ENCODE measurements at regions not wholly inside any gene's neighbourhood (a gene's known extent, or its start where the extent isn't known, plus 50 kb on each side); places are given as distances from the start of the nearest gene placed in this dataset.

DNA sequence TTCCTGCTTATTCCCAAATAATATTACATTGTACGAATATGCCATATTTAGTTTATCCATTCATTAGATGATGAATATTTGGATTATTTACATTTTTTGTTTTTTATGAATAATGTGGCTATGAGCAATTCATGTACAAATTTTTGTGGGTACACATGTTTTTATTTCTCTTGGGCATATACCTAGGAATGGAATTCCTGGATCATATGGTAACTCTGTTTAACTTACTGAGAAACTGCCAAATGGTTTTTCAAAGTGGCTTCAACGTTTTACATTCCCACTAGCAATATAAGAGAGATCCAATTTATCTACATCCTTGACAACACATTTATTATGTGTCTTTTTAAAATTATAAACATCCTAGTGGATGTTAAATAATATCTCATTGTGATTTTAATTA, 362.0 kb upstream of the TMCO5A start:
- no peak for DNase-seq (ENCODE audit: low read depth)

DNA sequence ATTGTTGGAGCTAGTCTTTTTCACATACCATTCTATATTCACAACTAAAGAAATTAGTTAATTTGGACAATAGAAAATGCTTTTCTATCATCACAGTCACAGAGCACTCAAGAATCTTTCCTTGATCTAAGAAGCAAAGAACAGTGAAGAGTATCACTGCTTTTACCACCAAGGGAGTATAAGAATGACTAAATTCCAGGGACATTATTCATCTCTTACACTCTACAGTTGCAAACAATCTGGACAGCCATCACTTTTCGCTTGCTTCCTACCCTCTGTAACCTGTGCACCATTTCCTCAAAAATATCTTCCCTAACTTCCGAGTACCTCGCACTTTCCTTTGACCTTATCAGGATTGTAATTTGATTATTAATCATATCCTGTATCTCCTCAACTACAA, 359.5 kb upstream of the TMCO5A start:
- DNase-seq (ENCODE audit: low read depth): no peak

DNA sequence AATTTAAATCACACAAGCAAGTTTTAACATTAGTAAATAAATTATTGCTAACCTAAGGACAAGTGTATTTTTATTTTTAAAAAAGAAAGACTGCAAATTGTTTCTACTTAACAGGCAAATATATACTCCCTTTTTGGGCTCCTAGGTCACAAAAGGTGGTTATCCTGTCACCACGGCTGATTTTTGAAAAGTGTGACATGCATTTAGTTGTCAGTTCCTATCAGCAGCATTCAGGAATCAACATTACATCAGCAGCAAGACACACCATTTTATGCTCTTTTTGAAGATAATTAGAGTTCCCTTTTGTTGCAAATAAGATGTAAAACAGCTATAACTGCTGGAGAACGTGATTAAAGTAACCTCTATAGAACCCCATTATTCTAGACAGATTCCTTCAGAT, 357.5 kb upstream of the TMCO5A start:
- no peak for DNase-seq (ENCODE audit: low read depth)

DNA sequence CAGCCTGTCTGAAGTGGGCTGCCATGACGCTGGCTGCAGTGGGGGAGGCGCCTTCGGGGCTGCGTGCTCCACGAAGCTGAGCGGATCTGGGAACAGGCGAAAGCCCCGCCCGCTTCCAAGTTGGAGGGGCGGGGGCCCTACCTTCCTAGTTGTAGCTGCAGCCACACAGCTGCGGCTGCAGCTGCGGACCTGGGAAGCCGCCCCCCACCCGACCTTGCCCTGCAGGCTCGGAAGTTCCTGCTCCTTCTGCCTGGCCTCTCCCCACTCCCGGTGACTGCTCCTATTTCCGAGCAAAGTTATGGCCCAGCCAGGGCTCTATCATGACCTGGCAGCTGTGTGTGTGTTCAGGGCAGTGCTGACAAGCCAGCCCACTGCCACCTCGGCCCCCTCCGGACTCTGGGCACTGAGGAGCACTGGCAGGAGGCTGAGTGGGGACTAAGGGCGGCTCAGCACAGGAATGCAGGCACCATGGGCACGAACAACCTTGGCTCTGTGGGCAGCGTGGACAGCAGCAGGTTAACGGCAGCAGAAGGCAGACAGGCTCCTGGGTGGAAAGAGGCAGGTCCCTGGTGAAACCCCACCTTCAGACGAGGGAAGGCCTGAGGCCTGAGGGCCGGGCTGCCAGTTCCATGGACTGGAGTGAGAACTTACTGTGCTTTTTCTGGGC, 352.4 kb upstream of the TMCO5A start:
- no peak for DNase-seq (ENCODE audit: low read depth)

DNA sequence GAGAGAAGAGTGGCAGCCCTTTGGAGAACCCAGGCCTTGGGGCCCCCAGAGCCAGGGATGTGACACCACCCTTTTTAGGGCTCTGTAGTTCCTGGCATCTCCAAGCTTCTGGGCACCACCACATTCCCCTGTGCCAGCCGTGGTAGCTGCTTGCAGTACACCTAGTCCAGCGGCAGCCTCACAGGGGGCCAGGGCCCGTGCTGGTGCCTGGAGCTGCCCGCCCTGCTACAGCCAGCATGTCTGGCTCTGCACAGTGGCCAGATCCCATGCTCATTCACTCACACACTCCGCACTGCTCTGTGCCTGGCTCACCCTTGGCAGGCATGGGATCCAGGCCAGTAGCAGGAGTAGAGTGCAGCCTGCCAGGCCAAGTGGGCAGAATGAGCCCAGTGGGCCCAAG, 351.6 kb upstream of the TMCO5A start:
- DNase-seq (ENCODE audit: low read depth): no peak

DNA sequence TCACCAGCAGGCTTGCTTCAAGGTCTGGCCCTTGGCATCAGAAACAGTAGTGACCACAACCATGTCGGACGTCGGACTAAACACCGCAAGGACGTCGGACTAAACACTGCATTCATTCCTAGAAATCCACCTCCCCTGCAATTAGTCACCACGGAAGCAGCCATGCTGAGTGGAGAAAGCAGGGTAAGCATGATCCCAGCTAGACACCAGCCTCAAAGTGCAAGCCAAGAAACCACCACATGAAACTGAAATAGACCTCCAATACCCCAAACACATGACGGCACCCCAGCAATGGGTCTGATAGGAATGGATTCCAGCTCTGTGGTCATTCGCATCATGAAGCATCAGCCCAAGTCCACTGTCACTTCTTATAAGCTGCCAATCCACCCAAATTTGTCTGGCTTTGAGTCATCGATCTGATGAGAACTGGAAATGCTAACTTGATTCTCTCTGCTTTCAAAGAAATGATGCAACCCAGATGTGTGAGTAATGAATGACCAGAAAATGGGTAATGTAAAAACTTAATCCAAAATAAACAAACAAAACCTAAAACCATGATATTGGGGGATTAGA, 348.3 kb upstream of the TMCO5A start:
- peak; percentile 40 for DNase-seq (ENCODE audit: low read depth)

DNA sequence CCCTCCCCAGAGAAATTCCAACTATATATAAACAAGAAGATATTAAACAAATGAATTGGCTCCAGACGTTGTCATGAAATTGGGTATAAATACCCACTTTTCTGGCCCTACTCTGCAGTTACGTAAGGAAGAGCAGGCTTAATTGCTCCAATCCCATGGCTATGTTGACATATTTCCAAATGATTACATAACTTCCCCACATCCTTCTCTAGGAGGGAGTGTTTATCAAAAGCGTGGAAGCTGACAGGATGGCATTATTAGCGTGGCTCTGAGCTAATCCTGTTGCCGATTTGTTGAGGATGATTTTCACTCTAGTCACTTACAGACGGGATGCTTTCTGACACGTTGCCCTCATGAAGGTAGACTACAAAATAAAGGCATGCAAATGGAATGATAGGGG, 347.5 kb upstream of the TMCO5A start:
- DNase-seq (ENCODE audit: low read depth): peak; percentile 3

DNA sequence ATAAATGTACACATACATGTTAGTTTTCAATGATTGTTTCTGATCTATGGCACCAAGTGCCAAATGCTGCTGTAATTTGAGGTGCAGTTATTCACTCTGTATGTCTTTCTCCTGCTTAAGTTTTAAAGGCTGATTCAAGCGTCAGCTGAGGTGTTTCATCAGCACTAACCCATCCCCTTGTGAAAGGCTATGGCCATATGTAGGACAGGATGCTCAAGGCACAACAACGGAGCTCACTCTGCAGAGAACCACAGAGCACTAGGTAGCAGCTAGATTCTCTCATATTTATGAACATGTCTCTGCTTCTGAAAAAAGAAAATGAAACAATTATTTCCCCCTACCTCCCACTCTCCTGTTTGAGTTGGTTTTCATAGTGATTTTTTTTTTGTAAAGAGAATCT, 340.0 kb upstream of the TMCO5A start:
- DNase-seq (ENCODE audit: low read depth): no peak

DNA sequence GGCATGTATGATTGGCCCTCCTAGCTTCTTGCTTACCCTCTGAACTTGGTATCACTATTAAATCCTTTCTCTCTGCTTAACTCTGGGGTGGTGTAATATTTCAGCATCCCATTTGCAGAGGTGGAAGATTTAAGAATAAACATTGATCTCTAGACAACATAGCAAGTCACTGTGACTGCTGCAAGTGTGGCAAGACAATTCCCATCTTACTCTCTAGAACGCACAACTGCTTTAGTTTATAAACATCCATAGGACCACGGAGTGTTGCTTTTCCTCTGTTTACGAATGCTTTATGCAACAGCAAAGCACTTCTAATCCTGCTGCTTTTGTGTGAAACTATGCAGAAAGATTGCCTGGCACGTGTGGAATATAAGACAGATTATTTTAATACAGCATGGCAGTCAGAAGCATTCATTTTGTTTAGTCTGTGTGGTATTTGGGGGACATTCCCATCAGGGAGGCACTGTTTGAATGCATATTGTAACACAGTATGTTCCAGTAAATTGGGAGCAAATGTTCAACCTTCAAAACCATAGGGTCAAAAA, 338.9 kb upstream of the TMCO5A start:
- no peak for DNase-seq (ENCODE audit: low read depth)

DNA sequence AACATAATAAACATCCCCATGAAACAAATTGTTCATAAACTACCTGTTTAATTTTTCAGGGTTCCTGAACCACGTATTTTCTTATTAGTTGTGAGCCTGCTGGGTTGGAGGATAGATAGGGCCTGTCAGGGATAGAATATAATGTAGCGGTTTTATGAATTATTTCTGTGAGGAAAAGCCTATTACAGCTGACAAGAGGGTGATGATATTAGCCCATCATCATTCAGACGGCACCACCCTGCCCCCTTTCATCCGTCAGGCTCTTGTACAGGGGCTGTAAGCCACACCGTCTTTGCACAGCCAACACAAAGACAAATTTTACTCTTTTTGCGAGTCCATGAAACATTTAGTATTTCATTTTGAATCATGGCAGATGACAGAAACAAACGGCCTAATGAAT, 335.3 kb upstream of the TMCO5A start:
- no peak for DNase-seq (ENCODE audit: low read depth)

DNA sequence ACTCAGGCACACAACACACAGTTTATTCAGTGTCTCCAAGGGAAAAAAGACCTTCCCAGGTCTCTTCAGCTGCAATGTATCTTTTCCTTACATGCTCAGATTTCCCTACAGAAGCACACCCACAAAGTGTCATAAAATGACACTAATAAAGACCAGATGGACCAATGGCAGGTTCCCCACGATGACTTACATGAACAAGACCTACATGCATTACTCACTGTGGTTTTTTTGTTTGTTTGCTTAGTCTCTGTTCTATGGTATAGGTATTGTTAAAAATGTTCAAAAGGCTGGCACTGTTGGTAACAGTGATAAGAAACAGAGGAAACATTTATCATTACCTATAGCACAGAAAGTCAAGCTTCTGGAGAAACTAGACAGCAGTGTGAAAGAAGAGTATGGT, 318.2 kb upstream of the TMCO5A start:
- DNase-seq (ENCODE audit: low read depth): no peak

DNA sequence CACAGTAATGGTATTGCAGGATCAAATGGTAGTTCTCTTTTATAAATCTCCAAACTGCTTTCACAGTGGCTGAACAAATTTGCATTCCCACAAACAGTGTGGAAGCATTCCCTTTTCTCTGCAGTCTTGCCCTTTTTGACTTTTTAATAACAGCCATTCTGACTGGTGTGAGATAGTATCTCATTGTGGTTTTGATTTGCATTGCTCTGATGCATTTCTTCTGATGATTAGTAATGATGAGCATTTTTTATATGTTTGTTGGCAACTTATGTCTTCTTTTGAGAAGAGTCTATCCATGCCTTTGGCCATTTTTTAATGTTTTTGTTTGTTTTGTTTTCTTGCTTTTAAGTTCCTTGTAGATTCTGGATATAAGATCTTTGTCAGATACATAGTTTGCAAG, 316.1 kb upstream of the TMCO5A start:
- DNase-seq (ENCODE audit: low read depth): no peak

DNA sequence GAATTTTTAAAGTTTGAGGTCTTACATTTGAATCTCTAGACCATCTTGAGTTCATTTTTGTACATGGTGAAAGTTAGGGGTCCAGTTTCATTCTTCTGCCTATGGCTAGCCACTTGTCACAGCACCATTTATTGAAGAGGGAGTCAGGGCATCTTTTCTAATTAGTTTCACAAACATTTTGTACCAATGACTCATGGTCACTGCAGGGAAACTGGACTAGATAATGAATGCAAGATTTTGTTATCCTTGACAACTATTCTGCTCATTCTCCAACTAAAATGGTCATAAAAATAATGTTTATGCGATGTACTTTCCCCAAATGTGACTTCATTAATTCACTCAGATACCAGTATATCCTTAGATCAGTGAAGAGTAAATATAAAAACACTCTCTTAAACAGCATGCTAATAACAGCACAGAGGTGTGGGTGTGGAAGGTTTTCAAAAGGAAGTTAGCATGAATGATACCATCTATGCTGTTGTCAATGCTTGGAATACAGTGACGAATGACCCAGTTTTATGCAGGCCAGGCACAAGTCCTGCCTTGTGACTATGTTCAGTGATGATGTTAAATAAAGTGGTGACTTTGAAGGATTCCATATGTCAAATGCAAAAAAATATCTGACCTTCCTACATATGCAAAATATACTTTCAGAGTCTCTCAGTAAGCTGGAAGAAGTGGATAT, 314.9 kb upstream of the TMCO5A start:
- DNase-seq (ENCODE audit: low read depth): no peak

DNA sequence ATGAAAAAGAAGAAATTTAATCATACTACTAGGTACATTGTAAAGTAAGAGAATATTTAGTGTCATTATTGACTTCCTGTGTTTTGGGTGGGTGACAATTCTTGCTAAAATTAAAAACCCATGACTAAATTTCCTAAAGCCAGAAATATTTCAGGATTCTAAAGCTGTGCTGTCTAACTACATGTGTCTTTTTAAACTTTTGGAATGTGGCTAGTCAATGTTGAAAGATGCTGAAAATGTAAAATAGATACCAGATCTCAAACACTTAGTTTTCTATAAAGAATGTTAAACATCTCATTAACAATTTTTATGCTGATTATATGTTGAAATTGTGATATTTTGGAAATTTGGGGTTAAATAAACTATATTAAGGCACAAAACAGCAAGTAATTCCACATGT, 308.9 kb upstream of the TMCO5A start:
- no peak for DNase-seq (ENCODE audit: low read depth)

DNA sequence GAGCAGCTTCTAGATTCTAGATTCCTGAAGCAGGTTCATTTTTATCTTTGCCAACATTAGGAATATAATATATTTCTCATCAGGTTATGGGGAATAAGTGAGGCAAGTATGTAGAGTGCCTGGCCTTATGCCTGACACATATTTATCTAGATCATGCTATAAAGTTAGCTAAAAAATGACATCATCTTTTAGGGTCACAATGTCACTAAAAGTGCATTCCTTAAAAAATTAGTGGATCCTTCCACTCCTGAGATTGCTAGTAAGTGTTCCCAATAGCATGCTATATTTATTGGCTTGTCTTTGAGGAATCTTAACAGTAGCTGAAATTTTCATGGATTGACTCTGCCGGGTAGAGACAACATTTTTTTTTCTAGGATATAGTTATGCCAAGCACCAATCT, 305.9 kb upstream of the TMCO5A start:
- no peak for DNase-seq (ENCODE audit: low read depth)

DNA sequence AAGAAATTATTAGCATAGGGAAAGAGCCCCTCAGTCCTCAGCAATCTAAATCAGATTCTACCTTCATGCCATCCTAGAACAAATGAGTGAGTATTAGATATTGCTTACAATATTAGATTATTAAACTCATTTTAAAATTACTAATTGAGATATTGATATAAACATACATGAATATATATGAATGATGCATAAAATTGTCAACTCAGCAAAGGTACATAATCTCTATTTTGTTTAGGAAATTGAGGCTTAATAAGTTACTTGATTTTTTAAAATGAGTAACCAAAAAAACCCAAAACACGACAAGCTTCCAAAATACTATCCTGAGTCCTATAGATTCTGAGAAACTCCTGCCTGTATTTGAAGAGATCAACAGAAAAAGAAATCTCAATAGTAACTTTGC, 297.7 kb upstream of the TMCO5A start:
- DNase-seq (ENCODE audit: low read depth): no peak

DNA sequence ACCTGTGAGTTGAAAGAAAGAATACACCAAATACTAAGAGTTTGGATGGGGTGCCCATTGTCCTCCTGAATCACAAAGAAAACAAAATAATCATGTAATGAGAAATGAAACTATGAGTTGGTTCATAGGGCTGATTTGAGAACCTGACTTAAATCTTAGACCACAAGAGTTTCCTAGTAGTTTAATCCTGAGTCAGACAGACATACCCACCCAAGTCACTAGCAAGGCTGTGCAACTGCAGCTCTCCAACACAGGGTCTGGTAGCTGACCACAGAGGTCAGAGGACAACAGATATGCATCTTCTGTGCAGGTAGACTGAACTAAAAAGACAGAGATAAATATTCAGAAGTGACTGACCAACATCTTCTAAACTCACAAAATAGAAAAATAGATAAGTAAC, 296.3 kb upstream of the TMCO5A start:
- DNase-seq (ENCODE audit: low read depth): no peak

DNA sequence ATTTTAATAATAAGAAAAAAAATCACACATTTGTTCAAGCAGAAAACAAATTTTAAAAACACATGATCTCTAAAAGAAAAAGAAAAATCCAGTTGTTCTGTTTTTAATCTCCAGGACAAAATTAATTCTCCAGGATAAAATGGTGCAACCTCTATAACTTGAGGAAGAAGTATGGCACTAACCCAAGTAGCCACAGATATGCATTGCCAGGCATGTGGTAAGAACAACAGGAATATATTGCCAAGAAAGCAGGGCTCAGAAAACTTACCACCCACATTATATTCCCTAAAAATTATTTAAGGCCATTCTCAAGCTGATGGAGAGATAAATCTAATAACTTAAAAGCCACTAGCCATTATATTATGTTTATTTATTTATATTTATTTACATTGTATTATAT, 295.7 kb upstream of the TMCO5A start:
- no peak for DNase-seq (ENCODE audit: low read depth)

DNA sequence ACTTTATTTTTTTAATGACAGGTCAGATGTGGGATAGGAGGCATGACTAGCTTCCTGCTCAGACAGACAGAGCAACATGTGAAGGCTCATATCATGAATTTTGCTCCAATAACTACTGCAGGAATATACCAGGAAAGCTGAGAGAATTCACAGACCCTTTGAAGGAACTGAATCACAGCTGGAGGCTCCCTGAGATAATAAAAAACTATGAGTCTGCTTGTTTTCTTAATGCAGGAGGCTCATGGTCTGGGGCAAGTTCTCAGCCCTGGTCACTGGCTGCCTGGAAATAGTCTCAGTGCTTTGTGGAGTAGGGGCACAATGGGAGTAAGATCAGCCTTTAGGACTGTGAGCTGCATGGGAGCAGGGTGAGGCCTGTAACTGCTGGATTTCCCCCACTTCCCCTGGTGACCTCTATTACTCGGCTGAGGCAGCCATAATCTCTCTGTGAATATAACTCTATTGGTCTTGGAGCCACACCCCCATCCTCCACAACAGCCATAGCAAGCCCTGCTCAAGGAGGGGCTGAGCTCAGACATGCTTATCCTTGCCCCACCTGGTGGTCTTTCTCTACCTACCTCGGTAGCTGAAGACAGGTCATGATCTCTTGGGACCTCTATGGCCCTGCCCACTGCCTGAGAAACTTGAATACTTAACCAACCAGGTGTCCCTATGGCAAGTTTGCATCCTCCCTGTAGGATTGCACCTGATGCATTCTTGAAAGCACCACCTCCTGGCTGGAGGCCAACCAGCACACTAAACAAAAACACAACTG, 281.6 kb upstream of the TMCO5A start:
- DNase-seq (ENCODE audit: low read depth): no peak

DNA sequence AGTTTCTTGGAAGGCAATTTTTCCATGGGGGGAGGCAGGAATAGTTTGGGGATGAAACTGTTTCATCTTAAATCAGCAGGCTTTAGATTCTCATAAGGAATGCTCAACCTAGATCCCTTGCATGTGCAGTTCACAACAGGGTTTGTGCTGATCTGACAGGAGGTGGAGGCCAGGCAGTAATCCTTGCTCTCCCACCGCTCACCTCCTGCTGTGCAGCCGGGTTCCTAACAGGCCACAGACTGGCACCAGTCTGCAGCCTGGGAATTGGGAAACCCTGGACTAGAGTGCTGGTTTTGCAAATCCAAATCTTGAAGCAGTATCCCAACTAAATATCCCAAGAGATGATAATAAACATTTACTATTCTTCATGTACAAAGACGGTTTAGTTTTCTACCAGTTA, 256.3 kb upstream of the TMCO5A start:
- no peak for DNase-seq (ENCODE audit: low read depth)

DNA sequence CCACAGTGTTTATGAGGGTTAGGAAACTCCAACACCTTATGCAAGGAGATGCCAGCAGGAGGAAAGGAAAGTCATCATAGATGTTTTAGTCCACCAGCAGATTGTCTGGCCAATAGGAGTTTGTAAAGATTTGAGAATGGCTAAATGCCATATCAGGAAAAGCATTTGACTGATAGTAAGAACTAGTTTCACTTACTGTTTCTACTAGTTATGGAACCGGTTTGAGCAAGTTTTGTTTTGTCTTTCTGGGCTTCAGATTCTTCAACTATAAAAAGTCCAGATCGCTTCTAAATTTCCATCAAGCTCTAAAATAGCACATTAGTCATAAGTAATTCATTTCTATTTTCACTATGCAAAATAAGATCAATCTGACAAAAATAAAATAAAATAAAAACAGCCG, 254.8 kb upstream of the TMCO5A start:
- DNase-seq (ENCODE audit: low read depth): no peak

DNA sequence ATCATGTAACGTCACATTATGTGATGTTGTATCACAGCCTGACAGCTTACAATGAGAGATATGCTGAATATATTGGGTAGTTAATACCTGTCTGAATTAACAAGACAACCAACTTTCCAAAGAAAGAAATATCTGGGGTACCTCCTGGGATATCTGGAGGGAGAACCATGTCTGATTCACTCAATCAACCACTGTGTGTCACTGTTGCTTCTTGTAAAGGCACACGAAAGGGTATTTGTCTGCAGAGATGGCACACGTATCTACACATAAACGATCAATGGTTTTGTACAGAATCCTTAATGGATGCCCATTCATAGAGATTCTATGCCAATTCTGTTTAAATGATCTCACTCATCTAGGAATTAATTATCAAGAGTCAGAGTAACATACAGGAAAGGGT, 252.1 kb upstream of the TMCO5A start:
- DNase-seq (ENCODE audit: low read depth): no peak

All from myocyte (in vitro differentiated cells).